ENCODE measurements at regions not wholly inside any gene's neighbourhood (a gene's known extent, or its start where the extent isn't known, plus 50 kb on each side); places are given as distances from the start of the nearest gene placed in this dataset.
A peak's percentile ranks its signal among the peaks of the same experiment; 100 is the strongest.
"Not testable (repeated sequence)": the region's sequence is repeated elsewhere in the genome, so short reads cannot be mapped to it uniquely, and the experiment has no call there.

- DNase-seq = peak; percentile 52
These were observed 355.7 kb downstream of the LTN1 start for GRCh38 chr21:28636752-28637691.

GRCh38 chr21:28635541-28635940 is 357.1 kb downstream of the LTN1 start:
- no peak for DNase-seq

DNA sequence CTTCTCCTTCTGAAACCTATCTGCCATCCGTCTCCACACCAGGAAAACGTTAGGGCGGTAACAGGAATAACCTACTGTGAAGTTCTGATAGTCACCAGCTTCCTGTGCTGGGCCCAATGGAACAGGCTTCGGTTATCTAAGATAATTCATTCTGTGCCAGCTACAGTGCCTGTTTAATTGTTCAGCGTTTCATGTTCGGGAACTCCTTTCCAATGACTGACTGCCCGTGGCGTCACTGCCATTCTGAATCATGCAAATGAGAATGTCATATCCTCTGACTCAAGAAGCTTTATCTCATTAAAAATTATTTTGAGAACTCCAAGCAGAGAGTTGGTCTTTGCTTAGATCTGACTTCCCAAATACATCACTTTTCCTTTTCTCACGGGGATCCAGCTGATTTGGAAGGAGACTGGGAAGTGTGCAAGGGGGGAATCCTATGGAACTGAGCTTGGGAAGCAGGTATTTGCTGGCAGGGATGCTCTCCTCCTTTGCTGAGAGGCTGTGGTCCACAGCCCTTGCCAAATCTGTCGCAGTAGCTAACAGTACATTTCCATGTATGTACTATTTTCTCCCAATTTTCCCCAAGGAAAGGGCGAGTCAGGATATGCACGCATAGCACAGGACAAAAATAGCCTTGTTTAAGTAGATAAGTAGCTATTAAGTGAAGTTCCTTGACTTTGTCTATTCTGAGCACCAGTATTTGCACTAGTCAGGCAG is 358.7 kb downstream of the LTN1 start:
- peak; percentile 29 for DNase-seq

- peak; percentile 18 for DNase-seq
These were observed 359.8 kb downstream of the LTN1 start for GRCh38 chr21:28632755-28633408.

GRCh38 chr21:28627691-28628090 is 365.0 kb downstream of the LTN1 start:
- no peak for DNase-seq

DNA sequence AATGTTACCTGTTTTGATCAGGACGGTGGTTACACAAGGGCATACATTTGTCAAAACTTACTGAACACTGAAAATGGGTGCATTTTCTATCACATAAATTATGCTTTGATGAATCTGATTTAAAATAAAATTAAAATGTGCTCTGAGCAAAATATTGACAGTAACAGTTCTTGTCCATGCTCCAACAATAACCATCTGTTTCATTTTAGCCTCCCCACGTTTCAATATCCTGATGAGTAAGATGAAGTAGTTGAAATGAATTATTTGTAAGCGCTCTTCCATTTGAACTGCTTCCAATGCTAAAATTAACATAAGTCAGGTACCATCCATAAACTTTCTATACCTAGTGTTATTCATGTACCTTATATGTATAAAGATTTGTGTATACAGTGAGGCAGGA is 365.4 kb downstream of the LTN1 start:
- no peak for DNase-seq

DNA sequence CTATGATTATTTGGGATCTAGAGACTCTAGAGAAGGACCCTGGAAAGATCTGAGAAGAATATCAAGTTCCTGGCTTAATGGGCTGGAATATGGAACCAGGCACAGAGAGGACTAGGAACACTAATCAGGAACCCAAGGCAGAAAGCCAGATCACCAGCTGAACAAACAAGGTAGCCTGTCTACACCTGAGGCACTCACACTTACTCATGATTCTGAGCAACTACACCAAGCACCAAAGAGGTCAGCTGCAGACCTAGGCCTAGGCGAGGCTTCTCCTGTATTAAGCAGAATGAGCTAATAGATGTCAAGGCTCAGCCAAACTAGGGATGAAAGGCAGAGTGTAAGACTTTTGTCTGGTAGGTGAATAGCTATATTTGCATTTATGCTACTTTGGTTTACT is 368.1 kb downstream of the LTN1 start:
- DNase-seq = no peak

GRCh38 chr21:28617300-28617699 is 375.4 kb downstream of the LTN1 start:
- DNase-seq = no peak

DNA sequence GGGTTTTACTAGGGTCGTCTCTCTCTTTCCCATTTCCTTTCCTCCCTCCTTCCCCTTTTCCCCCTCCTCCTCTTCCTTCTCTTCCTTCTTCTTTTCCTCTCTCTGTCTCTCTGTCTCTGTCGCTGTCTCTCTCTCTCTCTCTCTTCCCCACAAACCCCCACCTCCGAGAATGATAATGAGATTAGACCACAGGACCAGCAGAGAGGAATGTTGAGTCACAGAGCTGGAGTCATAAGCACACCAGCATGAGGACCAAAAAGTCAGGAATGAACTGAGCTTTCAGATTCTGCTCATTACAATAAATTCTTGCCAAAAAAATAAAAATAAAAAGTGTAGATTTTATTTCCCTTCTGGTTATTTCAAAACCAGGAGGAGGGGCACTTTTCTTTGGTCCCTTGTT is 377.4 kb downstream of the LTN1 start:
- peak; percentile 23 for DNase-seq

- no peak for DNase-seq
These were observed 377.9 kb downstream of the LTN1 start for GRCh38 chr21:28614791-28615190.

DNA sequence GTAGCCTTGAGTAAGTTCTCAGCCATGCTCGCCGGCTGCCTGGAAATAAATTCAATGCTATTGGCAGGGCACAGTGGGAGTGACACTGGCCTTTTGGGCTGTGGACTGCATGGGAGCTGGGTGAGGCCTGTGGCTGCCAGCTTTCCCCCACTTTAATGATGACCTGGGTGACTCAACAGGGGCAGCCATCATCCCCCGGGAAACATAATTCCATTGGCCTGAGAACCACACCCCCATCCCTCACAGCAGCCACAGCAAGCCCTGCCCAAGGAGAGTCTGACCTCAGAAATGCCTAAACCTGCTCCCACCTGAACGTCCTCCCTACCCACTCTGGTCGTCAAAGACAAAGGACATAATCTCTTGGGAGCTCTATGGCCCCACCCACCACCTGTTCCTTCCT is 384.0 kb downstream of the LTN1 start:
- DNase-seq = no peak

DNA sequence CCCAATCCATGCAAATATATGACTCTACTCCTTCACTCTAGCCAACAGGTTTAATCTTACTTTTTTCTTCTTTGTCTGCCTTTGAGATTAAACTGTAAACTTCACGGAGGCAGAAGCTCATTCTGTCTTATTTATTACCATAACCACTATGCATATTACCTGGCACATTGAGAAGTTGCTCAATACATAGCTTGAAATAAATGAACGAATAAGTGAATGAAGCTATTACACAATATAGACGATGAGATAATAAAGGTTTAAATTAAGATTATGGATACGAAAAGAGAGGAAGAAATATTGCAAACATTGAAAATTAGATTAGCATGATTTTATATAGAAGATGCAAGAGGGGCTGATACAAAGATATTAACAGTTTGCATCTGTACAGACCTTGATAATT is 385.1 kb downstream of the LTN1 start:
- no peak for DNase-seq

DNA sequence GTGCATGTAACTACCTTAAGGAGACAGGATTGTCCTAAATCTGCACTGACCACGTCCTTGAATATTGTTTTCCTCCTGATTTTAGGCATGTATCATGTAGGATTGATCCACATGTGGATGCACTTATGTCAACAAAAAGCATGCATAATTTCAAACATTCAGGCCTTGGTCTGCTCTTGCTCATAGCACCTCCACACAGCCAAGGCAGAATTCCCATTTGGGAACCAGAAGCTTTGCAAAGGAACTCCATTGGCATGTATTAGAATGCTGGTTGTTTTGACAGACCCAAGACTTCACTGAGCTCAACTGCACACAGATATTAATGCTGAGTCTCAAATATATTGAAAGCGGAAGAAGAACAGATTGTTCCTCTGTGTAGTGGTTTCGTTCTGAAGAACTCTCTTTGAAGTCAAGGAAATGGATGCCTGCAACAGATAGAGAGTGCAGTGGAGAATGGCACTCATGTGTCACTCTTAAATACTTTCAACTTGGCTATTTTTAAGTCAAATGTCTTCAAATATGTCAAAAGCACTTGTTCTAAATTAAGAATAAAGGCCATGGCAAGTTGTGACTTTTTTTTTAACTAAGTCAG is 387.6 kb downstream of the LTN1 start:
- DNase-seq = no peak

DNA sequence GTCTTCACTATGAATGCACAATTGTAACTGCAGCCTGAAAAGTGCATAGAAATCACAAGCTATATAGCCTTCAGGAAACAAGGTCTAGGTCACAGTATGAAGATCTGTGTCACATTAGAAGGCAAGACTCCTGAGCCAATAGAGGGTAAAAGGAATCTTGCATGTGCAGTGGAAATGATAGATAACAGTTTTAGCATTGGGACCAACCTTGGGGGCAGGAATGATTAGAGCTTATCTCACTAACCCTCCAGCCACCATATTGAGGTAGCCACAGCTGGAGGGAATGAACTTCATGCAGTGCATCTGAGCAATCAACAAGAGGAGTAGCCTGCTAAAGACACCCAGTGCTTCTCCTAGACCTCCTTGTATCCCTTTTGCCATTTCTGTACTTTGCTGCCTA is 390.1 kb downstream of the LTN1 start:
- no peak for DNase-seq

GRCh38 chr21:28598214-28598613 is 394.5 kb downstream of the LTN1 start:
- no peak for DNase-seq

- DNase-seq = no peak
These were observed 400.3 kb downstream of the LTN1 start for GRCh38 chr21:28592205-28592865.

DNA sequence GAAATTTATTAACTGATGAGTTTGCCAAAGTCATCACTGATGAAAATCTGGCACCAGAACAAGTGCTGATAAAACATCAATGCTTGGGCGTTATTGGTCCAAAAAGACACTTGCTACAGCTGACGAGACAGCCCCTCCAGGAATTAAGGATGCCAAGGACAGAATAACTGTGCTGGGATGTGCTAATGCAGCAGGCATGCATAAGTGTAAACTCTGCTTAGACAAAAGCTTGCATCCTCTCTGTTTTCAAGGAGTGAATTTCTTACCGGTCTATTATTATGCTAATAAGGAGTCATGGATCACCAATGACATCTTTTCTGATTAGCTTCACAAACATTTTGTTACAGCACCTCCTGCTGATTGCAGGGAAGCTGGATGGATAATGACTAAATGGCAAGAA is 402.0 kb downstream of the LTN1 start:
- DNase-seq = no peak

DNA sequence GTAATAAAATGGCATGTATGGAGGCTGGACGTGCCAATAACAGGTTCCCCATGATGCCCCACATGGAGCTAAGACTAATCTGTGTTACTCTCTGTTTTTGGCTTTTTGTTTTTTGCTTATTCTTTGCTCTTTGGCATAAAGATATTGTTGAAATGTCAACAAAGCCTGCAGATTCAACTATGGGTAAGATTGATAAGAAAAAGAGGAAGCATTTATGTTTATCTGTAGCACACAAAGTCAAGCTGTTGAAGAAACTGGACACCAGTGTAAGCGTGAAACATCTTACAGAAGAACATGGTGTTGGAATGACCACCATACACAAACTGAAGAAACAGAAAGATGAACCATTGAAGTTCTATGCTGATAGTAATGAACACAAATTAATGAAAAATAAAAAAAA is 402.7 kb downstream of the LTN1 start:
- no peak for DNase-seq

DNA sequence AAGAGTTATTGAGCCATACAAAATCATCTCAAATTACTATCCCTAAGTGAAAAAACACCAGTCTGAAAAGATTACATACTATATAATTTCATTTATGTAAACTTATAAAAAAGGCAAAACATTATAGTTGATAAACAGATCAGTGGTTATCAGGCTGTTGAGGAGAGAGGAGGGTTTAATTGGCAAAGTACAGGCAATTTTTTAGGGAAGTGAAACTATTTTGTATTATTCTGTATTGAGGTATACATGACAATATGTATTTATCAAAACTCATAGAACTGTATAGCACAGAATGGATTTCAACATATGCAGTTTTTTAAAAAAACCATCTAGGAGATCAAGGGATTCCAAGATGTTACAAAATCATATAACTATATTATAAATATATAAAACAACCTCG is 403.7 kb downstream of the LTN1 start:
- DNase-seq = no peak

- no peak for DNase-seq
These were observed 404.9 kb downstream of the LTN1 start for GRCh38 chr21:28587748-28588147.

- DNase-seq = no peak
These were observed 410.7 kb downstream of the LTN1 start for GRCh38 chr21:28581976-28582375.

DNA sequence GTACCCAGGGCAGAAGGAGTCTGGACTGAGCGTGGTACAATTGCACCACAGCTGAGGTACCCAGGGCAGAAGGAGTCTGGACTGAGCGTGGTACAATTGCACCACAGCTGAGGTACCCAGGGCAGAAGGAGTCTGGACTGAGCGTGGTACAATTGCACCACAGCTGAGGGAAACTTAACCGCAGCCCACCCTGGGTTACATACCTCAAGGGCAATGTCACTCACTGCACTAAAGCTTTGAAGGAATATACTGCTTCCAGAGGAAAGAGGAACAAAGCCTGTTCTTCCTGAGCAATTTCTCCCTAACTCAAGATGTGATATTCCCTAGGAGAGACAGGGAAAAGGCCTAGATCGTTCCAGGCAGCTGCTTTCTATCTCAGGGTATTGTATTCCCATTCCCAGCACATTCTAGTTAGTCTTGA is 411.4 kb downstream of the LTN1 start:
- not testable (repeated sequence) for DNase-seq

- no peak for DNase-seq
These were observed 412.1 kb downstream of the LTN1 start for GRCh38 chr21:28580585-28580984.

Data from amniotic stem cell (primary cell).